C4-2B (cell line): ENCODE measurements at regions not wholly inside any gene's neighbourhood (a gene's known extent, or its start where the extent isn't known, plus 50 kb on each side); places are given as distances from the start of the nearest gene placed in this dataset.

Experiments used
- ZFX ChIP-seq: fragments of 450-650 bp; IDR thresholded peaks from 2 replicates; pipeline ENCODE4 v1.6.1; 2017
- TF ChIP-seq, protein P1 (sequence below): fragments of 450-650 bp; conservative IDR thresholded peaks from 2 replicates; pipeline ENCODE4 v1.5.1; 2017; ENCODE audit warnings: mild to moderate bottlenecking

DNA sequence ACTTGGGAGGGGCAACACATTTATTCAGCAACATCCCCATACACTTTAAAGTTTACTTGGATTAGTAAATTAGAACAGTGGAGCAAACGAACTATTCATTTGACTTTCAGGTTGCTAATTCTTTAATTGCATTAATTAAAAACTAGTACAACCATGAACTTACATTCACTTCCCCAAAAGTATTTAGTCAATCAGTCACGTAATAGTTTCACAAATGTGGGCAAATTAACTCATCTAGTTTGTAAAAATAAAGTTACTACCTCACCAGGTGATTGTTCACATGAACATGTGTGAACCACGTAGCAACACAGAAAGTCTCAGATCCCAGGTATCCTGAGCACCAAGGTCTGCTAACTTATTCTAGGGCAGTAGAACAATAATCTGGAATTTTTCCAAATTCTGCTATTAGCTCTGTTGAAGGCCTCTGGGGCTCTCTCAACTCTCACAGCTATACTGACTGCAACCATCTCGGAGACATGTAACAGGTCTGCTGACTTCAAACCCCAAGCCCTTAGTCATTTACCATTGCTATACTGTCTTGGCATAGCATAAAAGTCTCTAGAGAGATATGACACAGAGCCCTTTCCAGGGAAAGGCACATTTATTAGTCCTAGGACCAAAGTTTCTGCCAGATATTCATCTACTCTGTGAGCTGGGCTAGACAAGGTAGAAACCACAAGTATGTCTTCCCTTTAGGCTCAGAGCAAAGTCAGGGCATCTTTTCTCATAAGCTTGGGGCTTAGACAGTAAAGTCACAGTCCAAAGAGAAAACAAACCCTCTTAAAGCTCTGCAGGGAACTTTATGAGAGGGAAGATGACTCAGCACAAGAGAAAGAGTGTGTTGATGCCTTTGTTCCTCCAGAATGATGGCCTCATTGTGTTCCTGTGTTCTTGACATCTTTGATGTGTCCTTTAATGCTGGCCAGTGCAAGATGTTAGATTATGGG, 50.9 kb upstream of the CCDC28A start:
- TF ChIP-seq, protein P1, sequence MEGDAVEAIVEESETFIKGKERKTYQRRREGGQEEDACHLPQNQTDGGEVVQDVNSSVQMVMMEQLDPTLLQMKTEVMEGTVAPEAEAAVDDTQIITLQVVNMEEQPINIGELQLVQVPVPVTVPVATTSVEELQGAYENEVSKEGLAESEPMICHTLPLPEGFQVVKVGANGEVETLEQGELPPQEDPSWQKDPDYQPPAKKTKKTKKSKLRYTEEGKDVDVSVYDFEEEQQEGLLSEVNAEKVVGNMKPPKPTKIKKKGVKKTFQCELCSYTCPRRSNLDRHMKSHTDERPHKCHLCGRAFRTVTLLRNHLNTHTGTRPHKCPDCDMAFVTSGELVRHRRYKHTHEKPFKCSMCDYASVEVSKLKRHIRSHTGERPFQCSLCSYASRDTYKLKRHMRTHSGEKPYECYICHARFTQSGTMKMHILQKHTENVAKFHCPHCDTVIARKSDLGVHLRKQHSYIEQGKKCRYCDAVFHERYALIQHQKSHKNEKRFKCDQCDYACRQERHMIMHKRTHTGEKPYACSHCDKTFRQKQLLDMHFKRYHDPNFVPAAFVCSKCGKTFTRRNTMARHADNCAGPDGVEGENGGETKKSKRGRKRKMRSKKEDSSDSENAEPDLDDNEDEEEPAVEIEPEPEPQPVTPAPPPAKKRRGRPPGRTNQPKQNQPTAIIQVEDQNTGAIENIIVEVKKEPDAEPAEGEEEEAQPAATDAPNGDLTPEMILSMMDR: no peak
- TF ChIP-seq ZFX: no peak
